Adipocyte (in vitro differentiated cells): ENCODE measurements at regions not wholly inside any gene's neighbourhood (a gene's known extent, or its start where the extent isn't known, plus 50 kb on each side); places are given as distances from the start of the nearest gene placed in this dataset.

Source experiments
- DNase-seq: peaks from one replicate; pipeline ENCODE4 v3.0.0-alpha.2; 2015; ENCODE audit warnings: low read depth
- H3K27me3 ChIP-seq: replicated peaks from 2 replicates; pipeline ENCODE4 v1.7.0; 2013; ENCODE audit warnings: mild to moderate bottlenecking, low read length, moderate library complexity; ENCODE audit not compliant: control insufficient read depth, insufficient read depth
- H3K36me3 ChIP-seq: 2 replicates; pipeline ENCODE4 v1.7.0; 2013; ENCODE audit warnings: low read length, mild to moderate bottlenecking, moderate library complexity; ENCODE audit not compliant: control insufficient read depth, insufficient read depth, severe bottlenecking
- H3K4me1 ChIP-seq: 2 replicates; pipeline ENCODE4 v1.7.0; 2013; ENCODE audit warnings: mild to moderate bottlenecking, low read length, moderate library complexity; ENCODE audit not compliant: control insufficient read depth, insufficient read depth
- H3K4me3 ChIP-seq: 2 replicates; pipeline ENCODE4 v1.7.0; 2013; ENCODE audit warnings: mild to moderate bottlenecking, low read length, moderate library complexity
- H3K9ac ChIP-seq: 2 replicates; pipeline ENCODE4 v1.7.0; 2013; ENCODE audit warnings: mild to moderate bottlenecking, low read length, moderate library complexity
- H3K9me3 ChIP-seq: 2 replicates; pipeline ENCODE4 v1.7.0; 2013; ENCODE audit warnings: mild to moderate bottlenecking, low read length, moderate library complexity; ENCODE audit not compliant: control insufficient read depth

DNA sequence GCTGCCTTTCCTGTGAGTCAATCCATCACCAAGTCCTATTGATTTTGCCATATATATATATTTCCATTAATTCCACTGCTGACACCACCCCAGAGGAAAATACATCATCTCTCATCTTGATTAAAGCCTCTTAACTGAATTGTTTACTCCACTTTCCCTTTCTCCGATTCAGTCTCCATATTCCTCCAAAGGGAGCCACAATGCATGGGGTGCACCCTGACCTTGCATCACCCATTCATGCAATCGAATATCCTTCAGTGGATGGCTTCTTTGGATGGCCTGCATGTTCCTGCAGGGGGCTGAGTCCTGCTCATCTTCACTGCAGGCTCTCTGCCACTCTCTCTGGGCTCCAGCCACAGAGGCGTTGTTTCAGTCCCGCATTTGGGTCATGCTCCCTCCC, 231.0 kb downstream of the SNX18 start:
- Histone ChIP-seq H3K9me3 (no peaks in the 10 kb centered on the region), H3K27me3 (no peaks in the 10 kb centered on the region), H3K4me1 (peaks cover 21% of the 10 kb centered on the region), H3K9ac (no peak overlapping the region), H3K36me3 (no peaks in the 10 kb centered on the region), H3K4me3 (no peak overlapping the region)
- DNase-seq: no peak

DNA sequence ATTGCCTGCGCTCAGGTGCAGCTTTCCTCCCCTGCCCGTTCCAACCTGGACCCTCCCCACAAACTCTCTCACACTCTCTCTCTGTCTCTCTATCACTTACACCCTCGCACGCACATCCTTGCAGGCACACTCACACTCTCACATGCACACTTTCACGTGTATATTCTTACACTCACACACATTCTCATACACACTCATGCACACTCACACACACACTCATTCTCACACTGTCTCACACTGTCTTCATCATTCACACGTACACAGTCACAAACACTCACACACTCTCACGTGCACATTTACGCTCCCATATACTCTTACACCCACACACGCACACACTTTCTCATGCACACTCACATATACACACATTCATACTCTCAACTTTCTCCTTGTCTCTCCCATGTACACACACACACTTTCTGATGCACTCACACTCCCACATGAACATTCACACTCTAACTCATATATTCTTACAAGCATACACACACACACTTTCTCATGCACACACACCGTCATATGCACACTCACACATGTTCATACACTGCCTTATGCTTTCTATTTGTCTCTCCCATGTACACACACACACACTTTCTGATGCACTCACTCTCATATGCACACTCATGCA, 229.3 kb downstream of the SNX18 start:
- H3K9me3 ChIP-seq: no peaks in the 10 kb centered on the region
- H3K4me3 ChIP-seq: no peak overlapping the region
- H3K36me3 ChIP-seq: no peaks in the 10 kb centered on the region
- H3K4me1 ChIP-seq: peaks cover 29% of the 10 kb centered on the region
- no peak overlapping the region for H3K9ac ChIP-seq
- no peaks in the 10 kb centered on the region for H3K27me3 ChIP-seq
- no peak for DNase-seq

DNA sequence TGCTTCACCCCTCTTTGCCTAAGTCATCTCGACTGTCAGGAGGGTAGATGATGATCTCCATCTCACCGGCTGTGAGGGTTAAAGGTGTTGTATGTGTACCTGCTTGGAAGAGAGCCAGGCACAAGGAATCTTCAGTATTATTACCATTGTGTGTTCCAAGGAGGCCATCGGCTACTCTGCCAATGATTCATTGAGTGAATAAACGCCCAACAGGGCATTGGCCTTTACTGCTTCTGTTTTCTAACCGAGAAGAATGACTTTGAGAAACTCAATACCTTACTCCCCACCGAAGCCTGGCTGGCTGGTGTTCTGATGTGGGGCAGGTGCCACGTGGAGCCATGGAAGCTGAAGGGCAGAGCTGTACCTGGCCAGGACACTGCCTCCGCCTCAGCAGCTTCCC, 228.8 kb downstream of the SNX18 start:
- H3K36me3 ChIP-seq: no peaks in the 10 kb centered on the region
- DNase-seq: no peak
- H3K9me3 ChIP-seq: no peaks in the 10 kb centered on the region
- no peak overlapping the region for H3K9ac ChIP-seq
- H3K4me1 ChIP-seq: peaks cover 29% of the 10 kb centered on the region
- H3K4me3 ChIP-seq: no peak overlapping the region
- no peaks in the 10 kb centered on the region for H3K27me3 ChIP-seq

GRCh38 chr5:54745599-54745998, 228.0 kb downstream of the SNX18 start:
- no peak overlapping the region for H3K9ac ChIP-seq
- H3K36me3 ChIP-seq: no peaks in the 10 kb centered on the region

DNA sequence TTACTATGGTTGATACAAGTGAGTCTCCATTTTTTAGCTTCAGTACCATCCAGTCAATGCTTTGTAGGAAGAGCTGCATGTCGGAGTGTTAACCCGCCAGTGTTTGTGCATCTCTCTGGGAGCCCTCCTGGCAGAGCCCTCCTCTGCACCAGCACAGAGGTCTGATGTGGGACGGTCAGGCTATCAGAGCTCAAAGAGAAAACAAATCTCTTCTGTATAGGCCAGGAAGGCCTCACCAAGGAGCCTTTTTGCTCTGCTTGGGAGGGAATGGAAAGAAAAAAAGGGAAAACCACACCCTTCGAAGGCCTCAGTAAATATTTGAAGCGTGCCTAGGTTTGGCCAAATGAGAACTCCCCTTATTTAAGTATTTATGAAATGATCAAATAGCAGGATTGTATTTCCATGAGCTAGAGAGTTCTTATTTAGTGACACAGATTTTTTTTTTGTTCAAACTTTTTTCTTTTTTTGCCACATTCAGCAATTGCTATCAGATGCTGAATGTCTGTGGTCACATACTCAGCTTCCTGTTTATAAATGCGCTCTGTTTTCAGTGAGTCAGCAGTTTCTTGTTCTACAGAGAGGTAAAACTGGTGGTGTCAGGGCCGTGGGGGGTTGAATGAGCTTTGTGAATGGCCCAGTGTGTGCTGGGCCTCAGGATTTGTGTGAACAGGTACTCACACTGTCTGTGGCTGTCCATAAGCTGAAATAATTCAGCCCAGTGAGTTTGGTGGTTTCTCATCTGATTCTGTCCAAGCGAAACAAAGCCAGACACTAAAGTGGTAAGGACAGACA, 226.6 kb downstream of the SNX18 start:
- DNase-seq: peak; percentile 96
- Histone ChIP-seq H3K36me3 (no peaks in the 10 kb centered on the region), H3K9ac (peak overlapping the region; percentile 67), H3K4me1 (peaks cover 29% of the 10 kb centered on the region), H3K9me3 (no peaks in the 10 kb centered on the region), H3K4me3 (no peak overlapping the region), H3K27me3 (no peaks in the 10 kb centered on the region)

More at GRCh38 chr5:54745599-54745998, 228.0 kb downstream of the SNX18 start:
- Histone ChIP-seq H3K4me3 (no peak overlapping the region), H3K4me1 (peaks cover 29% of the 10 kb centered on the region), H3K27me3 (no peaks in the 10 kb centered on the region), H3K9me3 (no peaks in the 10 kb centered on the region)
- peak; percentile 17 for DNase-seq

DNA sequence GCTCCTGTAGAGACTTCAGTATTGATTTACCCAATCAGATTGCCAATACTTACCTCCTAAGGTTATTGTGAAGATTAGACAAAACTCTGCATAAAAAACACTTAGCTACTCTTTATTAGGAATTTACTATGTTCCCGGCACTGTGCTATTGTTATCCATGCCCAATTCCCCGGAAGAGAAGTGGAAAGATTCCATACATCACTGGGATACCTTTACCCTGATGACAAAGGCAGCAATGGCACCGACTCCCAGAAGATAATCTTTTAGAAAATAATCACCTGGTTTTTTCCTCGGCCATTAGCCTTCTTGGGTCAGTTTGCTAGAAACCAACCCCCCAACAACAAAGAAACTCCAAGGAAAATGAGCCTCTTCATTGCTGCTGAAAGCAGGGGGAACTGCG, 226.0 kb downstream of the SNX18 start:
- Histone ChIP-seq H3K27me3 (no peaks in the 10 kb centered on the region), H3K9me3 (no peaks in the 10 kb centered on the region), H3K36me3 (no peaks in the 10 kb centered on the region), H3K9ac (peak overlapping the region; percentile 67), H3K4me3 (no peak overlapping the region), H3K4me1 (peaks cover 29% of the 10 kb centered on the region)
- peak; percentile 32 for DNase-seq

- peak; percentile 77 for DNase-seq
- H3K27me3 ChIP-seq: no peaks in the 10 kb centered on the region
- H3K36me3 ChIP-seq: no peaks in the 10 kb centered on the region
- H3K9ac ChIP-seq: peak overlapping the region; percentile 42
- peak overlapping the region; percentile 6 for H3K4me3 ChIP-seq
- no peaks in the 10 kb centered on the region for H3K9me3 ChIP-seq
- H3K4me1 ChIP-seq: peaks cover 36% of the 10 kb centered on the region
Observed at GRCh38 chr5:54742417-54742891, 224.9 kb downstream of the SNX18 start.

- no peaks in the 10 kb centered on the region for H3K9me3 ChIP-seq
- DNase-seq: no peak
- no peak overlapping the region for H3K9ac ChIP-seq
- H3K4me3 ChIP-seq: no peak overlapping the region
- no peaks in the 10 kb centered on the region for H3K36me3 ChIP-seq
- no peaks in the 10 kb centered on the region for H3K27me3 ChIP-seq
- H3K4me1 ChIP-seq: peaks cover 36% of the 10 kb centered on the region
Observed at GRCh38 chr5:54741711-54742110, 224.2 kb downstream of the SNX18 start.

DNA sequence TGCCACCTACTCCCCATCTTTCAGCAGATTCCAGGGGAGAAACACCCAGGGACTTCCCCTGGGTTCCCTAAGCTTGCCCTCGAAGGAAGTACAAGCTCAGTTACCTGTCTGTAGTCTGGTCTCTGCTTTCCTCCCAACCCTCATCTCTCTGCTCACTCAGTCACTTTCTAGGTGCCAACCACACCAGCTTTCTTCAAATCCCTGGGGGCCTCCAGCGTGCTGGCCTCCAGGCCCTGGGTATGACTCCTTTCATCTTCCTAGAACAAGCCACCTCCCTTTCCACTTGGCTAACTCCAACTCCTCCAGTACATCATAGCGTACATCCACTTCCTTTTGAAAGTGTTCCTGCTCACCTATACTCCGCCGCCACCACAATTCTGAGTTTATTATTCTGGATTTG, 222.6 kb downstream of the SNX18 start:
- no peak for DNase-seq
- Histone ChIP-seq H3K9ac (no peak overlapping the region), H3K27me3 (no peaks in the 10 kb centered on the region)

GRCh38 chr5:54739371-54739770, 221.8 kb downstream of the SNX18 start:
- Histone ChIP-seq H3K4me1 (peaks cover 29% of the 10 kb centered on the region), H3K36me3 (no peaks in the 10 kb centered on the region), H3K4me3 (no peak overlapping the region), H3K27me3 (no peaks in the 10 kb centered on the region), H3K9me3 (no peaks in the 10 kb centered on the region), H3K9ac (no peak overlapping the region)
- no peak for DNase-seq

More for the DNA sequence above, 222.6 kb downstream of the SNX18 start:
- H3K36me3 ChIP-seq: no peaks in the 10 kb centered on the region
- no peak overlapping the region for H3K4me3 ChIP-seq
- H3K4me1 ChIP-seq: peaks cover 34% of the 10 kb centered on the region
- no peaks in the 10 kb centered on the region for H3K9me3 ChIP-seq

- Histone ChIP-seq H3K36me3 (no peaks in the 10 kb centered on the region), H3K9ac (no peak overlapping the region), H3K9me3 (no peaks in the 10 kb centered on the region), H3K4me3 (no peak overlapping the region), H3K27me3 (no peaks in the 10 kb centered on the region), H3K4me1 (peaks cover 26% of the 10 kb centered on the region)
- no peak for DNase-seq
Observed at GRCh38 chr5:54738973-54739367, 221.4 kb downstream of the SNX18 start.
